ENCODE measurements at regions not wholly inside any gene's neighbourhood (a gene's known extent, or its start where the extent isn't known, plus 50 kb on each side); places are given as distances from the start of the nearest gene placed in this dataset.

- no peak overlapping the region for H3K27ac ChIP-seq (ENCODE audit: insufficient read length, low read depth, low read length)
- TF ChIP-seq CTCF (conservative IDR thresholded peaks at IDR 0.05) = no peak
- H3K79me2 ChIP-seq (ENCODE audit: insufficient read depth, low read length) = no peaks in the 10 kb centered on the region
- no peak overlapping the region for H3K14ac ChIP-seq (ENCODE audit: insufficient read depth, low read length)
- H3K79me1 ChIP-seq (ENCODE audit: insufficient read depth, low read depth, low read length, poor library complexity, severe bottlenecking) = no peaks in the 10 kb centered on the region
- H3K9me3 ChIP-seq (ENCODE audit: control insufficient read depth, low read depth, low read length) = peaks cover 47% of the 10 kb centered on the region
- H3K27me3 Mint-ChIP-seq (ENCODE audit: low read depth) = peaks cover 5% of the 10 kb centered on the region; the same call in 1 of the 2 replicates
- H2AK5ac ChIP-seq (ENCODE audit: insufficient read length, low read length) = no peak overlapping the region
- peaks cover 73 to 81% of the 10 kb centered on the region in 2 experiments for H3K9me3 Mint-ChIP-seq
- H3K27me3 ChIP-seq (ENCODE audit: insufficient read depth, low read length) = no peaks in the 10 kb centered on the region
- no peak overlapping the region for H2AFZ ChIP-seq (ENCODE audit: low read length)
- no peak for DNase-seq
- H3K27ac Mint-ChIP-seq = no peak overlapping the region
- no peaks in the 10 kb centered on the region for H3K4me1 Mint-ChIP-seq
- no peak overlapping the region for H4K5ac ChIP-seq (ENCODE audit: insufficient read length, low read depth, low read length)
- no peak overlapping the region for H3K4me3 Mint-ChIP-seq
- H3K18ac ChIP-seq (ENCODE audit: insufficient read length, low read depth, low read length) = no peak overlapping the region
- H3K4me1 ChIP-seq (ENCODE audit: insufficient read depth, low read length) = no peaks in the 10 kb centered on the region
- H3K23me2 ChIP-seq (ENCODE audit: insufficient read length, low read depth, low read length, poor library complexity, severe bottlenecking) = no peaks in the 10 kb centered on the region
- no peak overlapping the region for H3K23ac ChIP-seq (ENCODE audit: insufficient read length, low read depth, low read length)
- H2BK120ac ChIP-seq (ENCODE audit: low read depth, low read length, poor library complexity, severe bottlenecking) = no peak overlapping the region
- H3K56ac ChIP-seq (ENCODE audit: insufficient read length, low read depth, low read length) = no peak overlapping the region
- H3K36me3 Mint-ChIP-seq (ENCODE audit: insufficient read depth in 1 of 3, low read depth in 3 of 3) = peaks cover 4 to 27% (median 10%) of the 10 kb centered on the region in 3 experiments; a peak in 6 of 7 replicates
- no CpG with 5 or more reads among the region's 3 CpGs for WGBS (ENCODE audit: extremely low coverage, insufficient read length, low lambda C conversion rate)
- no peak overlapping the region for H3K9ac ChIP-seq (ENCODE audit: extremely low read depth, insufficient read length, low read length)
- no peak overlapping the region for H4K91ac ChIP-seq (ENCODE audit: insufficient read length, low read depth, low read length)
- no peak overlapping the region for H3K4me2 ChIP-seq (ENCODE audit: insufficient read depth, insufficient read length, low read length)
- H4K20me1 ChIP-seq (ENCODE audit: control insufficient read depth, insufficient read depth, insufficient read length) = no peaks in the 10 kb centered on the region
- H3T11ph ChIP-seq (ENCODE audit: low read length) = no peak overlapping the region
- H2BK15ac ChIP-seq (ENCODE audit: low read depth, low read length) = no peak overlapping the region
- no peak overlapping the region for H2BK20ac ChIP-seq (ENCODE audit: low read depth, low read length, poor library complexity, severe bottlenecking)
- H3K4ac ChIP-seq (ENCODE audit: low read depth, low read length) = no peak overlapping the region
- H4K8ac ChIP-seq (replicated peaks; ENCODE audit: insufficient read length, low read depth, low read length) = no peak overlapping the region
- no peak overlapping the region for H2BK5ac ChIP-seq (ENCODE audit: insufficient read length, low read length)
- H2BK12ac ChIP-seq (ENCODE audit: insufficient read length, low read depth, low read length) = no peak overlapping the region
Measured at GRCh38 chr20:55882910-55883309, 122.4 kb downstream of the CBLN4 start.

Measured in H9 (cell line).